HL-60 (cell line): ENCODE measurements at regions not wholly inside any gene's neighbourhood (a gene's known extent, or its start where the extent isn't known, plus 50 kb on each side); places are given as distances from the start of the nearest gene placed in this dataset.

Experiments used
- DNase-seq, 2 experiments: peaks; one replicate each; pipeline ENCODE4 v3.0.0-alpha.2; 2010 to 2020; ENCODE audit warnings: low read depth in 1 of 2, low spot score in 1 of 2
- H3K27ac ChIP-seq: fragments of 250-450 bp; sonication (Bioruptor Pico); replicated peaks from 2 replicates; pipeline ENCODE4 v1.5.1; 2020; ENCODE audit warnings: mild to moderate bottlenecking, moderate library complexity
- H3K27me3 ChIP-seq: fragments of 250-450 bp; sonication (Bioruptor Pico); 2 replicates; pipeline ENCODE4 v1.5.1; 2021; ENCODE audit warnings: mild to moderate bottlenecking, moderate library complexity; ENCODE audit not compliant: insufficient read depth, poor library complexity, severe bottlenecking
- H3K4me3 ChIP-seq: replicated peaks from 2 replicates; pipeline ENCODE4 v1.5.1; 2011; ENCODE audit warnings: mild to moderate bottlenecking, control low read depth, low read length; ENCODE audit not compliant: insufficient read depth
- GABPA ChIP-seq: IDR thresholded peaks from 2 replicates; pipeline ENCODE4 v1.6.1; 2012; ENCODE audit warnings: low read depth
- POLR2AphosphoS5 ChIP-seq: IDR thresholded peaks from 2 replicates; pipeline ENCODE4 v1.6.1; 2012; ENCODE audit warnings: low read depth
- SPI1 ChIP-seq: IDR thresholded peaks from 2 replicates; pipeline ENCODE4 v1.6.1; 2012; ENCODE audit warnings: low read depth, mild to moderate bottlenecking, borderline replicate concordance
- TF ChIP-seq, protein P1 (sequence below): IDR thresholded peaks from one replicate; pipeline ENCODE4 v1.5.1; 2011; ENCODE audit warnings: low read length, control low read depth, inconsistent platforms; ENCODE audit not compliant: insufficient read depth
- TF ChIP-seq, protein P2 (sequence below): IDR thresholded peaks from 2 replicates; pipeline ENCODE4 v1.6.1; 2012; ENCODE audit warnings: low read depth; ENCODE audit not compliant: insufficient replicate concordance

DNA sequence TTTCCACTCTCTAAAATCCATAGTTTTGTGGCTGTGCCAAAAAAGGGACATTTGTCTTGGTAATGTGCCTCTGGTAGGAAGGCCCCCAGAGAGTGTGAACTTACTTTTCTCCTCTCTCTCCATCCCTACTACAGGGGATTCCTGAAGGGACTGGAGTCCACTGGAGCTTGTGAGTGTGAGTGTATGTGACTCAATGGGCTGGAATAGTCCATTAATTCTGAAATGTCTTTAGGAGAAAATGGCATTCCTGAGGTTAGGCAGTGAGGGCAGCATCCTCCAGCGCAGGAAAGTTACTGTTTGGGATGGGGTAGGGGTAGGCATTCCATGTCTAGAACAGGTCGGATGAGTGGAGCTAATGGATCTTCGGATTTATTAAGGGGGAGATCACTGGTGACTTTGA, 59.8 kb upstream of the CACNA2D3 start:
- Histone ChIP-seq H3K27ac (no peak overlapping the region), H3K27me3 (peaks cover 2% of the 10 kb centered on the region), H3K4me3 (no peak overlapping the region)
- TF ChIP-seq, protein P1, sequence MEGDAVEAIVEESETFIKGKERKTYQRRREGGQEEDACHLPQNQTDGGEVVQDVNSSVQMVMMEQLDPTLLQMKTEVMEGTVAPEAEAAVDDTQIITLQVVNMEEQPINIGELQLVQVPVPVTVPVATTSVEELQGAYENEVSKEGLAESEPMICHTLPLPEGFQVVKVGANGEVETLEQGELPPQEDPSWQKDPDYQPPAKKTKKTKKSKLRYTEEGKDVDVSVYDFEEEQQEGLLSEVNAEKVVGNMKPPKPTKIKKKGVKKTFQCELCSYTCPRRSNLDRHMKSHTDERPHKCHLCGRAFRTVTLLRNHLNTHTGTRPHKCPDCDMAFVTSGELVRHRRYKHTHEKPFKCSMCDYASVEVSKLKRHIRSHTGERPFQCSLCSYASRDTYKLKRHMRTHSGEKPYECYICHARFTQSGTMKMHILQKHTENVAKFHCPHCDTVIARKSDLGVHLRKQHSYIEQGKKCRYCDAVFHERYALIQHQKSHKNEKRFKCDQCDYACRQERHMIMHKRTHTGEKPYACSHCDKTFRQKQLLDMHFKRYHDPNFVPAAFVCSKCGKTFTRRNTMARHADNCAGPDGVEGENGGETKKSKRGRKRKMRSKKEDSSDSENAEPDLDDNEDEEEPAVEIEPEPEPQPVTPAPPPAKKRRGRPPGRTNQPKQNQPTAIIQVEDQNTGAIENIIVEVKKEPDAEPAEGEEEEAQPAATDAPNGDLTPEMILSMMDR, result no peak
- no peak for TF ChIP-seq POLR2AphosphoS5
- TF ChIP-seq, protein P2, sequence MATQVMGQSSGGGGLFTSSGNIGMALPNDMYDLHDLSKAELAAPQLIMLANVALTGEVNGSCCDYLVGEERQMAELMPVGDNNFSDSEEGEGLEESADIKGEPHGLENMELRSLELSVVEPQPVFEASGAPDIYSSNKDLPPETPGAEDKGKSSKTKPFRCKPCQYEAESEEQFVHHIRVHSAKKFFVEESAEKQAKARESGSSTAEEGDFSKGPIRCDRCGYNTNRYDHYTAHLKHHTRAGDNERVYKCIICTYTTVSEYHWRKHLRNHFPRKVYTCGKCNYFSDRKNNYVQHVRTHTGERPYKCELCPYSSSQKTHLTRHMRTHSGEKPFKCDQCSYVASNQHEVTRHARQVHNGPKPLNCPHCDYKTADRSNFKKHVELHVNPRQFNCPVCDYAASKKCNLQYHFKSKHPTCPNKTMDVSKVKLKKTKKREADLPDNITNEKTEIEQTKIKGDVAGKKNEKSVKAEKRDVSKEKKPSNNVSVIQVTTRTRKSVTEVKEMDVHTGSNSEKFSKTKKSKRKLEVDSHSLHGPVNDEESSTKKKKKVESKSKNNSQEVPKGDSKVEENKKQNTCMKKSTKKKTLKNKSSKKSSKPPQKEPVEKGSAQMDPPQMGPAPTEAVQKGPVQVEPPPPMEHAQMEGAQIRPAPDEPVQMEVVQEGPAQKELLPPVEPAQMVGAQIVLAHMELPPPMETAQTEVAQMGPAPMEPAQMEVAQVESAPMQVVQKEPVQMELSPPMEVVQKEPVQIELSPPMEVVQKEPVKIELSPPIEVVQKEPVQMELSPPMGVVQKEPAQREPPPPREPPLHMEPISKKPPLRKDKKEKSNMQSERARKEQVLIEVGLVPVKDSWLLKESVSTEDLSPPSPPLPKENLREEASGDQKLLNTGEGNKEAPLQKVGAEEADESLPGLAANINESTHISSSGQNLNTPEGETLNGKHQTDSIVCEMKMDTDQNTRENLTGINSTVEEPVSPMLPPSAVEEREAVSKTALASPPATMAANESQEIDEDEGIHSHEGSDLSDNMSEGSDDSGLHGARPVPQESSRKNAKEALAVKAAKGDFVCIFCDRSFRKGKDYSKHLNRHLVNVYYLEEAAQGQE, result no peak
- TF ChIP-seq GABPA, result no peak
- TF ChIP-seq SPI1, result no peak
- no peak for DNase-seq

DNA sequence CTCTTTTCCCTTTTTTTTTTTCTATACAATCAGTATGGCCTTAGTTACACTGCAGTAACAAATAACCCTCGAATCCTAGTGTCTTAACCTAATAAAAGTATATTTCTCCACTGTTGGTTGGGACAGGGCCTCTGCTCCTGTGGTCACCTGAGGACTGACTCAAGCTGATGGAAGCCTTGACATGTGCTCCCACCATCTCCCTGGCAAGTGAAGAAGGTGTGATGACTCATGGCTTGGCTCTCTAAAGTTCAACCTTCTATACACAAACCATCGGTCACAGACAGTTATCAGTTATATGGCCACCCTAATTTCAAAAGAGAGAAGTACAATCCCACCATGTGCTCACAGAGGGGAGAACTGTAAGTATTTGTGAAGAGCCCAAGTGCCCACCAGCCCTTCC, 65.8 kb upstream of the CACNA2D3 start:
- H3K4me3 ChIP-seq, result no peak overlapping the region
- H3K27me3 ChIP-seq, result peaks cover 6% of the 10 kb centered on the region
- DNase-seq, result no peak
- TF ChIP-seq POLR2AphosphoS5 (no peak), GABPA (no peak), SPI1 (no peak)
- TF ChIP-seq, protein P1, result no peak
- TF ChIP-seq, protein P2, result no peak
- no peak overlapping the region for H3K27ac ChIP-seq

DNA sequence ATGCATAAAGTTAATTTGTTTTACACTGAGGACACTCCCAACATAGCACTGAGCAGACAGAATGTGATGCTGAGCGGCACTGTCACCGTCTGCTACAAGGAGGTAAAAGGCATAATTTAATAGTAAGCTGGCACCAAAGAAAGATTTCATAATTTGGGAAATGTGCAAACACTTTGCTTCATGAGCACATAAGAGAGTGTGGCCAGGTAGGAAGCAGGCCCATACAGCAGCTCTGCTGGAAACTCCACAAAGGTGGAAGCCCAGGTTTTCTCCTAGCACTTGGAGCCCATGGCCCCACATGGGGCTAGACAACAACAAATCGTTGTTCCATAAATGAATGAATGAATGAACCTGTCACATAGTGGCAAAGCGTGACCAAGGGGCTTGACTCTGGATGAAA, 68.5 kb upstream of the CACNA2D3 start:
- TF ChIP-seq SPI1 (no peak), GABPA (no peak)
- TF ChIP-seq, protein P1, result no peak
- DNase-seq, result no peak

DNA sequence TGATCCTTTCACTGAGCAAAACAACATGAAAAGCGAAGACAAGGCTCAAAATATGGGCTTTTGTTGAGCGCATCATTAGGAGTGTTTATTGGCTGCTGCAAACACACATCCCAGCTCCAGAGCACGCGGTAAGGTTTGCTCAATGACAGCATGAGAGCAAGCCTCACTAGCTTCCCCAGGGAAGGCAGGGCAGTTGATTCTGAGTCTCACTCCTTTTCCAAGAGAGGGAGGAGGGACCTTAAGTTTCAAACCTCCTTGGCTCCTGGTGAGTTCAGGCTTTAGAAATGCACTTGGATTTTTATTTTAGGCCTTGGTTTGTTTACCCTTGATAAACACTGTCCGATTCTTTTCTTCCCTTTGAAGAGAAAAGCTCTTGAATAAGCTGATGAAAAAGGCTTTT, 69.1 kb upstream of the CACNA2D3 start:
- H3K27ac ChIP-seq, result no peak overlapping the region
- no peak overlapping the region for H3K4me3 ChIP-seq
- H3K27me3 ChIP-seq, result peaks cover 6% of the 10 kb centered on the region
- TF ChIP-seq, protein P2, result no peak
- no peak for TF ChIP-seq SPI1
- TF ChIP-seq GABPA, result no peak
- TF ChIP-seq POLR2AphosphoS5, result no peak
- TF ChIP-seq, protein P1, result no peak
- DNase-seq, result no peak

More for the DNA sequence above, 68.5 kb upstream of the CACNA2D3 start:
- no peak overlapping the region for H3K4me3 ChIP-seq
- H3K27me3 ChIP-seq, result peaks cover 6% of the 10 kb centered on the region
- H3K27ac ChIP-seq, result no peak overlapping the region
